ENCODE measurements at regions not wholly inside any gene's neighbourhood (a gene's known extent, or its start where the extent isn't known, plus 50 kb on each side); places are given as distances from the start of the nearest gene placed in this dataset.

DNA sequence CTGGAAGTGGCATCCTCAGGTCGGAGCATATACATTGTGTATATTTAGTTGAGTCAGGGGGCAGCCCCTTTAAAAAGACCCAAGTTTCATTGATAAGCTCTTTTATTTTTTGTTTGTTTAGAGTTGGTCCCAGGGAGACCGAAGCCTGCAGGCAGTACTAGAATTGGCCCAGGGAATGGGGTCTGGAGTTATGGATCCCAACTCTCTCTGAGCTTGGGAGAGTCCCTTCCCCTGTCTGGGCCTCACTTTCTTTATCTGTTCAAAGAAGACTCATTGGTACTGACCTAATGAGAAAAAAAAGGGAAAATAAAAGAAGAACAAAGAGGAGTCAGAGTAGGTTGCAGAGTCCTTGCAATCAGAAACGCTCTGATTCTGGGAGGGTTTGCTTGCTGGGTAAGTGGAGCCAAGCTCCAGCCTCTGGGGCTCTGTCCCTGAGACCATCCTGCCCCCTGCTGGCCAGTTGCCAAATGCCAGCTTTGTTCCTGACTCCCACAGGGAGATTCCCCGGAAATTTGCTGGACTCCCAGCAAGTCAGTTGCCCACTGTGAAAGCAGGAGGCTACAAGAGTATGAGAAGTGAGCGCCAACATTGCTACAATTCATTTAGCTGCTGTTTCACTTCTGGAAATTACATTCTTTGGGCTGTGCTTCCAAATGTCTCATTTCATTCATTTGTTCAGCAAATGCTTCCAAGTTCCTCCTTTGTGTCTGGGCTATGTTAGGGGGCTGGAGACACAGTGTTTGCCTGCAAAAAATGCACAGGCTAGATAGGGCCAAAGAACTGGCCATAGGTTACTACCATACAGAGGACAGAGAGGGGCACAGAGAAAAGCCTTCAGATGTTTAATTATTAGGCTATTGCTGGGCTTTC is 156.2 kb downstream of the MELK start:
- TF ChIP-seq, protein P1, sequence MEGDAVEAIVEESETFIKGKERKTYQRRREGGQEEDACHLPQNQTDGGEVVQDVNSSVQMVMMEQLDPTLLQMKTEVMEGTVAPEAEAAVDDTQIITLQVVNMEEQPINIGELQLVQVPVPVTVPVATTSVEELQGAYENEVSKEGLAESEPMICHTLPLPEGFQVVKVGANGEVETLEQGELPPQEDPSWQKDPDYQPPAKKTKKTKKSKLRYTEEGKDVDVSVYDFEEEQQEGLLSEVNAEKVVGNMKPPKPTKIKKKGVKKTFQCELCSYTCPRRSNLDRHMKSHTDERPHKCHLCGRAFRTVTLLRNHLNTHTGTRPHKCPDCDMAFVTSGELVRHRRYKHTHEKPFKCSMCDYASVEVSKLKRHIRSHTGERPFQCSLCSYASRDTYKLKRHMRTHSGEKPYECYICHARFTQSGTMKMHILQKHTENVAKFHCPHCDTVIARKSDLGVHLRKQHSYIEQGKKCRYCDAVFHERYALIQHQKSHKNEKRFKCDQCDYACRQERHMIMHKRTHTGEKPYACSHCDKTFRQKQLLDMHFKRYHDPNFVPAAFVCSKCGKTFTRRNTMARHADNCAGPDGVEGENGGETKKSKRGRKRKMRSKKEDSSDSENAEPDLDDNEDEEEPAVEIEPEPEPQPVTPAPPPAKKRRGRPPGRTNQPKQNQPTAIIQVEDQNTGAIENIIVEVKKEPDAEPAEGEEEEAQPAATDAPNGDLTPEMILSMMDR (IDR thresholded peaks at IDR 0.05; ENCODE audit: insufficient read depth, low read depth, low read length, missing control alignments) = peak; percentile 92
- DNase-seq (ENCODE audit: low read depth) = peak; percentile 80
- no peak overlapping the region for H3K4me3 ChIP-seq (ENCODE audit: low read depth, low read length)

DNA sequence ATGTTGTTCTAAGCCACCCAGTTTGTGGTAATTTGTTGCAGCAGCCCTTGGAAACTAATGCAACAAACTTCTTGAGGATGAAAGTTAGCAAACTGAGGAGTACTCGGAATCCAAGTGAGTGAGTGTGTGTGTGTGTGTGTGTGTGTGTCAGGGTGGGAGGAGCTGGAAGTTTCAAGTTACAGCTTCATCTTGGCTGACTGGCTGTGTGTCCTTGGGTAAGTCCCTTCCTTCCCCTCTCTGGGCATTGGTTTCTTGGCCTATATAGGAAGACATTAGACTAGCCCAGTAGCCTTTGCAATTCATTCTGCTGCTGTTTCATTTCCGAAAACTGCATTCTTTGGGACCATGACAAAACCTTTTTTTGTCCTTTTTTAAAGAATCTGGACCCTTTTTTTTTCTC is 157.2 kb downstream of the MELK start:
- H3K4me3 ChIP-seq (ENCODE audit: low read depth, low read length) = no peak overlapping the region
- TF ChIP-seq, protein P1 (IDR thresholded peaks at IDR 0.05; ENCODE audit: insufficient read depth, low read depth, low read length, missing control alignments) = no peak
- DNase-seq (ENCODE audit: low read depth) = peak; percentile 44

GRCh38 chr9:36730414-36730813 is 157.7 kb downstream of the MELK start:
- TF ChIP-seq, protein P1 (IDR thresholded peaks at IDR 0.05; ENCODE audit: insufficient read depth, low read depth, low read length, missing control alignments) = no peak
- no peak for DNase-seq (ENCODE audit: low read depth)
- H3K4me3 ChIP-seq (ENCODE audit: low read depth, low read length) = no peak overlapping the region

DNA sequence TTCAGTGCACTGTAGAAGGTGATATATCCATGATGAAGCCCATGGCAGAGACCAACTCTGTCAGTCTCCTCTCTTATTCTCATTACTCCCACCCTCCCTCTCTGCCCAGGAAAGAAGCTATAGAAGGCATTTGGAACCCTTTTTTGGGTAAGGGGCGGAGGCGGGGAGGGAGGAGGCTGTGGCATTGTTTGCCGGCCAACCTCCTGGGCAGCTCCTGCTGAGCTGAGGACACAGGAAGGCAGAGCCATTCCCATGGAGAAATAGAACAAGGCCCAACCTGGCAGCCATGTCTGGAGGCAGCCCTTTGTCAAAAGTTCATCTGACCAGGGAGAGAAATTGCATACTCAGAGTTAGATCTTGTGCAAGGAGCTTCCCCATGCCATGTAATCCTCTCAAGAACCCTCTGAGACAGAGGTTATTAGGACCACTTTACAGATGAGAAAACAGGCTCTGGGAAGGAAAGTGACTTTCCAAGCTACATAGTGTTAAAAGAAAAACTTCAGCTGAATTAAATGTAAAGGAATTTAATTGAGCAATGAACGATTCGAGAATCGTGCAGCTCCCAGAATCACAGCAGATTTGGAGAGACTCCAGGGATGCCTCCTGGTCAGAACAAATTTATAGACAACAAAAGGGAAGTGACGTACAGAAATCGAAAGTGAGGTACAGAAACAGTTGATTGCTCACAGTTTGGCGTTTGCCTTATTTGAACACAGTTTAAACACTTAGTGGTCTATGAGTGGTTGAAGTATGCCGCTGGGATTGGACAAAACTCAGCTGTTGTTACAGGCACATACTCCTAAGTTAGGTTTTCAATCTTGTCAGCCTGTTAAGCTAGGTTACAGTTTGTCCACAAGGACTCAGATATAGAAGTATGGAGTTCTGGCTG is 158.6 kb downstream of the MELK start:
- peak; percentile 67 for DNase-seq (ENCODE audit: low read depth)
- TF ChIP-seq, protein P1 (IDR thresholded peaks at IDR 0.05; ENCODE audit: insufficient read depth, low read depth, low read length, missing control alignments) = no peak

DNA sequence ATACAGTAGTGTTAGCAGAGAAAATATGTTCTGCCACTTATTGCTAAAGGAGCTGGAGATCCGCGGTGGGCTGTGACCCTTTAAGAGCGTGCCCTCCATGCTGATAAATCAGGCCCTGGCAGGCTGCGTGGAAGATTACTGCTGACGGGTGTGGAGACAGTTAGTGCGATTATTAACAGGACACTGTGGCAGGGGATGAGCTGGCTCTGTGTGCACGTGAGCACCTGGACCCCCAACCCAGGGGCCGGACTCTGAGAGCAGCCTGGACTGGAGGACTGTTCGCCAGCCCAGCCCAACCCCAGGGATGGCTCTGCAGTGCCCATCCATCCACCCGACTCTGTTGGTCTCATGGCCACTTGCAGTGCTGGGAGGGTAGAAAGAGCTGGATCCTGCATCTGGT is 162.0 kb downstream of the MELK start:
- DNase-seq (ENCODE audit: low read depth) = no peak
- no peak overlapping the region for H3K4me3 ChIP-seq (ENCODE audit: low read depth, low read length)
- TF ChIP-seq, protein P1 (IDR thresholded peaks at IDR 0.05; ENCODE audit: insufficient read depth, low read depth, low read length, missing control alignments) = no peak

More for the DNA sequence above, 158.6 kb downstream of the MELK start:
- H3K4me3 ChIP-seq (ENCODE audit: low read depth, low read length) = no peak overlapping the region

DNA sequence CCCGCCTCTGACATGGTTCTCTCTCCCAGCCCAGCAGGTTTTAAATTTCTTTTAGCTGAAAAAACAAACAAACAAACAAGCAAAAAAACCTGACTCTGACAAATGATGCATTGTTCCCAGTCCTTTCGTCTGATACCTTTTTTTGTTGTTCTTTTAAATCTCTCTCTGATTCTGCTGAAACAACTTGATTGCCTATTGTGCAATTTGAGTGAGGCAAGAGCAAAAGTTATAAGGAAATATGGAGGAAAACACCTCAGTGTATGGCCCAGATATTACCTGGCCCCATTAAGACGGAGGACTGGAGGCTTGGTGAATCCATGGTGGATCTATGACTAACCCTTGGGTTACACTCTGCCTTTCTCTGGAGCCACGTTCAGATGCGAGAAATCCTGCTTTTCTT is 164.0 kb downstream of the MELK start:
- TF ChIP-seq, protein P1 (IDR thresholded peaks at IDR 0.05; ENCODE audit: insufficient read depth, low read depth, low read length, missing control alignments) = no peak
- H3K4me3 ChIP-seq (ENCODE audit: low read depth, low read length) = no peak overlapping the region
- no peak for DNase-seq (ENCODE audit: low read depth)
